ENCODE measurements at regions not wholly inside any gene's neighbourhood (a gene's known extent, or its start where the extent isn't known, plus 50 kb on each side); places are given as distances from the start of the nearest gene placed in this dataset.

DNA sequence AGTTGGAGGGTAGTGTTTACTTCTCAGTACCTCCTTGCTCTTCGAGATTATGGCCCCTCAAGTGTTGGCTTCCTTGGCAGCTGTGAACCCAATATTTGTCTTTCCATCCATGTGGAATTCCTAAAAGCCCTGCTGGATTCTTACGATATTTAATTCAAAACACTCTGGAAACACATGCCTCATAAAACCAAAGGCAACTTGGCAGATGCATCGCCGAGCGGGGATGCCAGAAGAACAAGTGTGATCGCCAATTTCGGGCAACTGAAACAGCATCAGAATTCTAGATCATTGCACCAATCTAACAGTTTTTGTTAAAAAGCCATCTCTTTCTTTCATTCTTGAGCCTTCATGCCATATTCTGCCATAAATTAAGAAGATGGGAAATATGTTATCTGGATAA lies 934.4 kb downstream of the AACS start:
- no peak overlapping the region for H2AFZ ChIP-seq (ENCODE audit: low read depth, low read length, severe bottlenecking)
- no peaks in the 10 kb centered on the region for H3K9me2 ChIP-seq (replicated peaks; ENCODE audit: insufficient read depth, low read length)
- H3K4me2 ChIP-seq (ENCODE audit: low read depth, low read length, poor library complexity, severe bottlenecking) = no peak overlapping the region
- H3F3A ChIP-seq (ENCODE audit: insufficient read depth) = no peaks in the 10 kb centered on the region
- H3K9me3 ChIP-seq (ENCODE audit: insufficient read depth, low read length) = no peaks in the 10 kb centered on the region
- TF ChIP-seq EZH2phosphoT487 (conservative IDR thresholded peaks at IDR 0.05; ENCODE audit: low read length) = no peak
- TF ChIP-seq, protein P1, sequence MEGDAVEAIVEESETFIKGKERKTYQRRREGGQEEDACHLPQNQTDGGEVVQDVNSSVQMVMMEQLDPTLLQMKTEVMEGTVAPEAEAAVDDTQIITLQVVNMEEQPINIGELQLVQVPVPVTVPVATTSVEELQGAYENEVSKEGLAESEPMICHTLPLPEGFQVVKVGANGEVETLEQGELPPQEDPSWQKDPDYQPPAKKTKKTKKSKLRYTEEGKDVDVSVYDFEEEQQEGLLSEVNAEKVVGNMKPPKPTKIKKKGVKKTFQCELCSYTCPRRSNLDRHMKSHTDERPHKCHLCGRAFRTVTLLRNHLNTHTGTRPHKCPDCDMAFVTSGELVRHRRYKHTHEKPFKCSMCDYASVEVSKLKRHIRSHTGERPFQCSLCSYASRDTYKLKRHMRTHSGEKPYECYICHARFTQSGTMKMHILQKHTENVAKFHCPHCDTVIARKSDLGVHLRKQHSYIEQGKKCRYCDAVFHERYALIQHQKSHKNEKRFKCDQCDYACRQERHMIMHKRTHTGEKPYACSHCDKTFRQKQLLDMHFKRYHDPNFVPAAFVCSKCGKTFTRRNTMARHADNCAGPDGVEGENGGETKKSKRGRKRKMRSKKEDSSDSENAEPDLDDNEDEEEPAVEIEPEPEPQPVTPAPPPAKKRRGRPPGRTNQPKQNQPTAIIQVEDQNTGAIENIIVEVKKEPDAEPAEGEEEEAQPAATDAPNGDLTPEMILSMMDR (IDR thresholded peaks at IDR 0.05; ENCODE audit: insufficient read depth, low read length, poor library complexity, severe bottlenecking) = no peak
- H4K20me1 ChIP-seq (ENCODE audit: low read depth, low read length) = no peaks in the 10 kb centered on the region
- no peak overlapping the region for H3K4me3 ChIP-seq (ENCODE audit: insufficient read depth, low read length, poor library complexity, severe bottlenecking)
- H3K27ac ChIP-seq (ENCODE audit: low read depth, low read length) = no peak overlapping the region
- no peaks in the 10 kb centered on the region for H3K36me3 ChIP-seq (ENCODE audit: low read length)
- H3K9ac ChIP-seq (ENCODE audit: low read length) = no peak overlapping the region
- H3K79me2 ChIP-seq (ENCODE audit: insufficient read depth, low read length) = no peaks in the 10 kb centered on the region
- no peaks in the 10 kb centered on the region for H3K27me3 ChIP-seq (ENCODE audit: low read length)

DNA sequence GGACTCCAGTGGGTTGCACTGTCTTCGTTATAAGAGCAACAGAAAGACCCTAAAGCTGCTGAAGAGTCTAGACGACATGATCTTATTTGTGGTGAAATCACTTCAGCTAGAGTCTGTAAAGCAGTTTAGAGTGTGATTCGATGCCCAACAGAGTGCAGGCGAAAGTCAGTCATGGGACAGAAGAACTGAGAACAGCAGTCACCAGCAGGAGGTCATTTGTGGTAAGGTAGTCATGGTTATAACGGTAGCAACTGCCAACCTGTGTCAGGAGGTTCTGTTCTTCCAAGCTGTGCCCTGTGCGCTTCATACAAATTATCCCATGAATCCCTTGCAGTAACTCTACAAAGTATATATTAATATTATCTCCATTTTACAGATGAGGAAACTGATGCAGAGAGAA lies 954.1 kb downstream of the AACS start:
- Histone ChIP-seq H3K9ac (ENCODE audit: low read length) (no peak overlapping the region), H2AFZ (ENCODE audit: low read depth, low read length, severe bottlenecking) (no peak overlapping the region), H3K79me2 (ENCODE audit: insufficient read depth, low read length) (no peaks in the 10 kb centered on the region), H3K9me2 (replicated peaks; ENCODE audit: insufficient read depth, low read length) (no peaks in the 10 kb centered on the region), H3K36me3 (ENCODE audit: low read length) (no peaks in the 10 kb centered on the region), H3K27ac (ENCODE audit: low read depth, low read length) (no peak overlapping the region), H4K20me1 (ENCODE audit: low read depth, low read length) (no peaks in the 10 kb centered on the region), H3K9me3 (ENCODE audit: insufficient read depth, low read length) (peaks cover 13% of the 10 kb centered on the region; the same call in 1 of the 2 replicates), H3K4me2 (ENCODE audit: low read depth, low read length, poor library complexity, severe bottlenecking) (no peak overlapping the region), H3K27me3 (ENCODE audit: low read length) (no peaks in the 10 kb centered on the region), H3K4me3 (ENCODE audit: insufficient read depth, low read length, poor library complexity, severe bottlenecking) (no peak overlapping the region), H3F3A (ENCODE audit: insufficient read depth) (no peaks in the 10 kb centered on the region)
- TF ChIP-seq, protein P1 (IDR thresholded peaks at IDR 0.05; ENCODE audit: insufficient read depth, low read length, poor library complexity, severe bottlenecking) = no peak
- no peak for TF ChIP-seq EZH2phosphoT487 (conservative IDR thresholded peaks at IDR 0.05; ENCODE audit: low read length)

DNA sequence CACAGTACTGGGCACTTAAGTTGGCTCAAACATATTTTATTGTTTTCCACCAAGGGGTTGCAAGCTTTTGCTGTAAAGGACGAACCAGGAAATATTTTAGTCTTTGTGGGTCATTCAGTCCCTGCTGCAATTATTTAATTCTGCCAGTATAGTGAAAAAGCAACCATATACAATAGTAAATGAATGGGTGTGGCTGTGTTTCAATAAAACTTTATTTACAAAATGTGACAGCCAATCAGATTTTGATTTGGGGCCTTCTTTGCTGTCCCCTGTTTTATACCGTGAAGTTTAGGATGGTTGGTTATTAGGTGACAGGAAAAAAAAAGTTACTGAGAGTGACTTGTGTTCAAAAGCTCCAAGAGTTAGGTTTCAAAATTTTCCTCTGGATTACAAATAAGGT lies 956.4 kb downstream of the AACS start:
- no peak for TF ChIP-seq EZH2phosphoT487 (conservative IDR thresholded peaks at IDR 0.05; ENCODE audit: low read length)
- TF ChIP-seq, protein P1 (IDR thresholded peaks at IDR 0.05; ENCODE audit: insufficient read depth, low read length, poor library complexity, severe bottlenecking) = no peak

More for the DNA sequence above, 956.4 kb downstream of the AACS start:
- Histone ChIP-seq H3K4me2 (ENCODE audit: low read depth, low read length, poor library complexity, severe bottlenecking) (no peak overlapping the region), H3K36me3 (ENCODE audit: low read length) (no peaks in the 10 kb centered on the region), H4K20me1 (ENCODE audit: low read depth, low read length) (no peaks in the 10 kb centered on the region), H3K9me3 (ENCODE audit: insufficient read depth, low read length) (peaks cover 13% of the 10 kb centered on the region; the same call in 1 of the 2 replicates), H3K4me3 (ENCODE audit: insufficient read depth, low read length, poor library complexity, severe bottlenecking) (no peak overlapping the region), H3K79me2 (ENCODE audit: insufficient read depth, low read length) (no peaks in the 10 kb centered on the region), H3F3A (ENCODE audit: insufficient read depth) (no peaks in the 10 kb centered on the region), H2AFZ (ENCODE audit: low read depth, low read length, severe bottlenecking) (no peak overlapping the region), H3K27ac (ENCODE audit: low read depth, low read length) (no peak overlapping the region), H3K9me2 (replicated peaks; ENCODE audit: insufficient read depth, low read length) (no peaks in the 10 kb centered on the region), H3K27me3 (ENCODE audit: low read length) (no peaks in the 10 kb centered on the region), H3K9ac (ENCODE audit: low read length) (no peak overlapping the region)
